ENCODE measurements at regions not wholly inside any gene's neighbourhood (a gene's known extent, or its start where the extent isn't known, plus 50 kb on each side); places are given as distances from the start of the nearest gene placed in this dataset.

- DNase-seq, result no peak
Observed at GRCh38 chr6:8212720-8213434, 110.5 kb upstream of the EEF1E1 start.

GRCh38 chr6:8207869-8208191 is 105.5 kb upstream of the EEF1E1 start:
- DNase-seq, result no peak

DNA sequence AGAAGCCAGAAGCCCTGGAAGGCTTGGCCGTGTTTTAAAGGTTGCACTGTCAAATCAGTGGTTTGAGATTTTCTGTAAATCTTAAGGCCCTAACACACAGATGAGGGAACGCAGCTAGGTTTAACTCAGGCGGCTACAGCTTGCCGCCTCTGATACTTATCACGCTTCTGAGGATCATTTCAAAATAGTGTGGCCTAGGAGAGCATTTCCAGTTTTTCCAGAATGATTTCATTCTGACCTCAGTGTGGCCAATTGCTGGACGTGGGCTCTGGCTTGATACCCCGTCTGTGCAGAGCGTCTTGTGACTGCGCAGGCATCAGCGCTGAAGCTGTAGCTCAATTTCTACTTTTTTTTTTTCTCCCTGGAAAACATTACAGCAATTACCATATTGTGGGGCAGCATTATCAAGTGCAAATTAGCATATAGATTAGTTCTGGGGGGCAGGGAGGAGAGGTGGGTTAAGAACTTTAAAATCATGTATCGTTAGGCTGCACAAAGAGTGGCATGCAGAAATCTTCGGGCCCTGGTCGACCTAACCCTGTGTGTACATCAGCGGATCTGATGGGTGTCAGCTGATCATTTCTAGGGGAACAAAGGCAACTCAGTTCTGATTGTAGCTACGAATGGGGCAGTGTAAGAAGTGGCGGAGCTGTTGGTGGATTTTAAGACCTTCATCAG is 105.0 kb upstream of the EEF1E1 start:
- no peak for DNase-seq

GRCh38 chr6:8203337-8203736 is 101.0 kb upstream of the EEF1E1 start:
- no peak for DNase-seq

DNA sequence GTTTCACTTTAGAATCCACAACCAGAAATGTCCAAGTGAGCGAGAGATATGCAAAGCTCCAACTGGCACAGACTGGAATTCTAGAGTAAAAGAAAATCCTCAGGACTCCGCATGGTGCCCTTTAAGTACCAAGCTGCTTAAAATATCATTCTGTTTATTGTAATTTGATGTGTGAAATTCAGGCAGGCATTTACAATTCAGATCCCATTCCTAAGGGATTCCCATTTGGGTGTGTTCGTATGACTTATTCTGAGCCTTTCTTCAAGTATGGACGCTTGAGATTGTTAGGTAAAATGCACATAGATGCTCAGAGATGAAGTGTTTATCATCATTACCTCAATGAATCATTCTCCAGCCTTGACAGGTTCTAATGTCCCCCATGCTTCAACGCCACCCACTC is 99.3 kb upstream of the EEF1E1 start:
- no peak for DNase-seq

DNA sequence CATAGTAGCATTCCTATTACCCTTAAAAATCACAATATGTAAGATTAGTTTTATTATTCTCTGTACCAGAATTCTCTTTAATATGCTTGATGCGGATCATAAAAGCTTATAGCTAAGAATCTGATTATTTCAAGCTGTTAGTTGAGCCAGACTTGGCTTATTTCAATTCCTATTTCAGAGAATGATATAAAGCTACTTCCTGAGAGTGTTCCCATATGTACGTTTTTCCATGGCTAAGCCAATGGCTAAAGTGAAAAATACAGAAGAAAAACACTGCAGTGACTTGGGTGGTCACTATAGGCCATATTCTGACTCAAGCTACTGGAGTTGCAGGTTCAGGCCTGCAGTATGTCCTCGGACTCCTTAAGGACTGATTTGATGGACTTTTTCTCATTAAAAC is 97.9 kb upstream of the EEF1E1 start:
- no peak for DNase-seq

DNA sequence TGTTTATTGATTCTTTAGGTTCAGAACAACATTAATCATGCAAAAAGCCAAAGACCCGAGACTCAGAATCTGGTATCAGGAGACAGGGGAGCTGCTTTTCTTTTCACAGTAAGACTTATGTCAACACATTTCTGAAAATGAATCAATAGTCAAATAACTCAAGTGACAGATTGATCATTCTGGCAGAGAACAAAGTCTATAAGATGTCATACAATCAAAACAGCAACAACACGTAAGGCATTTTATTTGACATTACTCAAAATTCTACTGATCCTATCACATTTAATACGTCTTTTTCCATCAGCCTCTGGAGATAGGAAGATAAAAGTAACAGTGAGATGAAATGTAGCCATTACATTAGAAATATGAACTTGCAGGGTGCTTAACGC is 93.4 kb upstream of the EEF1E1 start:
- DNase-seq, result no peak

DNA sequence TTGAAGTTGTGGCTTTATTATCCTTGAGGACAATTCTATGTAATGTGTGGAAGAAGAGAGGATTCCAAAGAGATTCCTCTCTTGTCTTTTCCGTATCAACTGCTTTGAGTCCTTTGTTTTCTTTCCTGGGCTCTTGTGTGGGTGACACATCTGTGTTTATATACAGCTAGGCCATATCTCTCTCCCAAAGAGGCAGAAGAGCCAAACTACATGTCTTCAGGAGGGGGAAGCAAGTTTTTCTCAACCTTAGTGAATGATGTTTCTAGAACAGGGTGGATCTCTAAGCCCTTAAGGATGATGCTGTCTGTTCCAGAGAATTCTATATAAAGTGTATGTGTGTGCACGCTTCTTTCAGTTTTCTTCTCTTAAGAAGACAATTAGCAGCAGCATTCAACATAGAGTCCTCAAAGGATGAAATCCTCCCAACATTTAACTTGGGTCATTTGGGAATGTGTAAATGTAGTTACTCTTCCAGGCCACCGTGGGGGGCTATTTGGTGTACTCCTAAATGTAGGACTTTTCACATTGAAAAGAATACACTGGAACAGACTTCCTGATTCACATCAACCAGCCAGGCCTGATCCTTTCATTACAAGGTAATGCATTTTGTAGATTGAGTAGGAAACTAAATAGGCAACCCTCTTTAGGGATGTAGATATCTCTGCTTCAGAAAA is 92.8 kb upstream of the EEF1E1 start:
- DNase-seq, result no peak

DNA sequence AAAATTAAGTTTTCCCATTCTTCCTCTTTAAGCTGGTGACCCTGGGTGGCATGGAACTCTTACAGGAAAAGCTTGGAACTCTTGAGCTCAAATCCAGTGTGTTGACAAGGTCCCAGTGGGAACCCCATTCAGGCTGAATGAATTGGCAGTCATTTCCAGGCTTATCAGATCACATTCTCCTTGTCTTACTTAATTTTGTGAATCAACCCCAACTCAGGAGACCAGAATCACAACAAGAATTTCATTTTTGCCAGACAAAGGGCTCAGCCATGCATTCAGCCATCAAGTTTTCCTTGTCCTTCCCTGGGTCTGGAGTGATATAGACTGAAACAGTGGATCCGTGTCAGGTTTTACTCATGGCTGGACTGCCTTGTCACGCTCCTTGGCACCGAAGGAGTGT is 92.1 kb upstream of the EEF1E1 start:
- DNase-seq, result no peak

- no peak for DNase-seq
Observed at GRCh38 chr6:8193541-8193940, 91.2 kb upstream of the EEF1E1 start.

GRCh38 chr6:8192597-8192996 is 90.2 kb upstream of the EEF1E1 start:
- DNase-seq, result no peak

GRCh38 chr6:8192067-8192466 is 89.7 kb upstream of the EEF1E1 start:
- DNase-seq, result no peak

GRCh38 chr6:8191629-8192028 is 89.3 kb upstream of the EEF1E1 start:
- DNase-seq, result no peak

GRCh38 chr6:8187209-8187608 is 84.9 kb upstream of the EEF1E1 start:
- DNase-seq, result no peak

DNA sequence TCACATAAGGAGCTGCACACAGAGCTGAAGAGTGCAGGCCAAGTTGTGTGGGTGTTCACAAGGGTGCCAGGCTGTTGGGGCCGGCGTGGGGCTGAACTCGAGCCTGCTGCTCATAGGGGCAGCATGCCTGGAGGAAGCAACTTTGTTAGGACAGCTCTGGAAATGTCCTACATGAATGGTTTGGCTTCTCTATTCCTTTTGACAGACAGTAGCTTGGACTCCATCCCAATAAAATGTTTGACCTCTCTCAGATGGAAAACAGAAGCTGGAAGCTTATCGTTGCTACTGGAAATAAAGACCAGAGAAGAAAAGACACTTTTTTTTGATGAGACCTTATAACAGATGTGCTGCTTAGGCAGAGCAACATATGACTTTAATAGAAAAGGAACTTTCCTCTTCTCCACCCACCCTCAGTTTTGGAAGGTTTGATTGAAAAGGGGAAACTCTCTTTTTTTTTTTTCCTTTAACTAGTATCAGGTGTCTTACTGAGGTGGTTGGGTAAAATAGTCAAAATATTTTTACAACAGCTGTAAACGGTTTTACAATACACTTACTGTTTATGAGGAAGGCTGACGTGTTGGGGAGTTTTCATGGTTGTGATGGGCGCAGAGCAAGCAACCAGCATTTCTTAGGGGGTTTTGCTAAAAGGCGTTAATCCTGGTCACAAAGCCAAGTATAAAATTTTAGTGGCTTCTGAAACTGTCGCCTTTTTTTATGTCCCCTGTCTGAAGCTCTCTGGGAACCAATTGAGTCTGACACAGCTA is 80.7 kb upstream of the EEF1E1 start:
- DNase-seq, result no peak

GRCh38 chr6:8181951-8182845 is 79.8 kb upstream of the EEF1E1 start:
- DNase-seq, result no peak

GRCh38 chr6:8181160-8181881 is 79.0 kb upstream of the EEF1E1 start:
- DNase-seq, result no peak

GRCh38 chr6:8180327-8181159 is 78.2 kb upstream of the EEF1E1 start:
- DNase-seq, result no peak

DNA sequence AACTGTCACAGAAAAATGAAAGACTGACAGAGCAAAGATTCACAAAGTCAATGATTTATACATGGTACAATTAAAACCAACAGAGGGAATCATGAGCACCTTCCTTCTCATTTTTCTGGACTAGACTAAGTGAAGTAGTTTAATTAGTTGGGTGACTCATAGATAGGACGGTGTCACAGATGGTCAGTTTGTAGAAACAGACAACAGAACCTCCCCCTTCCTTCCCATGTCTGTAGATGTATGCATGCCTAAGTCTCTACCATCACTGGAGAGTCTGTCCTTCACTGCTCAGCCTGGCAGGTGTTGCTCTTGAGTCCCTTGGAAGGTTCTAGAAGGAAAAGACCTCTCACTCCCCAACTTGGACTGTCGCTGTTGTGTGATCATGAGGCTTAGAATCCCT is 75.4 kb upstream of the EEF1E1 start:
- no peak for DNase-seq

GRCh38 chr6:8175046-8175777 is 72.9 kb upstream of the EEF1E1 start:
- no peak for DNase-seq

All from stimulated activated naive CD4-positive, alpha-beta T cell (primary cell).